ENCODE measurements at regions not wholly inside any gene's neighbourhood (a gene's known extent, or its start where the extent isn't known, plus 50 kb on each side); places are given as distances from the start of the nearest gene placed in this dataset.

DNA sequence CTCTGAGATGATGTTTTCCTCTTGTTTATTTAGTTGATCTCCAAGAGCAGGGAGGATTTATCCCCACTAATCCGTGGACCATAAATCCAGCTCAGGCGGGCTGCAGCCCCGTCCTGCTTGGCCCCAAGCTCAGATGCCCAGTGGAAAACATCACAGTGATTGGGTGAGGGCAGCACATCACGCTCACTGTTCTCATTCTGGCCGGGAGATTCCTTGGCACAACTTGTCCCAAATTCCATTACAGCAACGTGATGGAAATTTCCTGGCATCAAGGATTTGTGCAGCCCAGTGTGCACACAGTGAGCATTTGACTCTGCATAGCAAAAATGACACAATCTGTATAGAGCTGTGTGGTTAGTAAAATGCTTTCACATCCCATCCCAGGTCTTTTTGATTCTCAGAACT is 96.8 kb downstream of the VAPA start:
- TF ChIP-seq EZH2phosphoT487 (IDR thresholded peaks at IDR 0.05; ENCODE audit: insufficient read depth, low read depth) (no peak), EZH2 (IDR thresholded peaks at IDR 0.05; ENCODE audit: insufficient read depth, poor library complexity, severe bottlenecking) (no peak)

Data from GM23248 (cell line).